Stimulated activated naive B cell treated with anti-CD40 and anti-IgM and Interleukin-4, amounts not matched to agents 10 μg/mL and 1 μg/mL and 100 μg/mL, for 72 hours (primary cell): ENCODE measurements at regions not wholly inside any gene's neighbourhood (a gene's known extent, or its start where the extent isn't known, plus 50 kb on each side); places are given as distances from the start of the nearest gene placed in this dataset.
"Not testable (repeated sequence)": the region's sequence is repeated elsewhere in the genome, so short reads cannot be mapped to it uniquely, and the experiment has no call there.

Experiments
- ATAC-seq, 2 donors: fragments of 150-1000 bp; cut with Tn5 transposase; replicated peaks; 2 replicates each; pipeline ENCODE4 v1.10.0; 2021; ENCODE audit warnings: moderate library complexity in 1 of 2
- DNase-seq: peaks from one replicate; pipeline ENCODE4 v3.0.0; 2021
- H3K27ac Mint-ChIP-seq: one replicate; pipeline ENCODE4 v1.8.0; 2022; ENCODE audit warnings: mild to moderate bottlenecking, mixed read lengths
- H3K27me3 Mint-ChIP-seq, 2 donors: one replicate each; pipeline ENCODE4 v1.8.0; 2022; ENCODE audit warnings: mixed read lengths in 2 of 2
- H3K36me3 Mint-ChIP-seq, 2 donors: one replicate each; pipeline ENCODE4 v1.8.0; 2022; ENCODE audit warnings: mixed read lengths in 2 of 2, mild to moderate bottlenecking in 1 of 2
- H3K4me1 Mint-ChIP-seq, 2 donors: one replicate each; pipeline ENCODE4 v1.8.0; 2022; ENCODE audit warnings: mixed read lengths in 2 of 2, mild to moderate bottlenecking in 1 of 2
- H3K4me3 Mint-ChIP-seq, 2 donors: one replicate each; pipeline ENCODE4 v1.8.0; 2022; ENCODE audit warnings: mild to moderate bottlenecking in 2 of 2, mixed read lengths in 2 of 2, moderate library complexity in 1 of 2
- H3K9me3 Mint-ChIP-seq, 2 donors: one replicate each; pipeline ENCODE4 v1.8.0; 2022; ENCODE audit warnings: mixed read lengths in 2 of 2, mild to moderate bottlenecking in 1 of 2

DNA sequence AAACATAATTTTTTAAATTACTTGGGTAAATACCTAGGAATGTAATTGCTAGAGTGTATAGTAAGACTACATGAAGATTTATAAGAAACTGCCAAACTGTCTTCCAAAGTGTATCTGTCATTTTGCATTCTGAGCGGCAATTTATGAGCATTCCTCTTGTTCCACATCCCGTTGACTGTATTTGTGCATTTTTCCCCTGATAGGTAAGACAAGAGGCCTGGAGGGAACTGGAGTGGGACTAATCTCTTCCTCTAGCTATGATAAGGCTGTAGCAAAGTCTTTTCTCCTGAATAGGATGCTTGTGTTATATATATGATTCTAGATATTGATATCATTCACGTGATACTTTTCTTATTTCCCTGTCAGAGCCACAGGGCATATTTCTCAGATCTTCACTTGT, 1557.5 kb downstream of the GRIK2 start:
- no peak for DNase-seq
- peaks cover 0 to 2% of the 10 kb centered on the region in 2 donors for H3K9me3 Mint-ChIP-seq
- H3K36me3 Mint-ChIP-seq = no peaks in the 10 kb centered on the region
- no peak overlapping the region for H3K4me3 Mint-ChIP-seq
- no peak overlapping the region for H3K27ac Mint-ChIP-seq
- H3K27me3 Mint-ChIP-seq = no peaks in the 10 kb centered on the region
- ATAC-seq = no peak
- no peaks in the 10 kb centered on the region for H3K4me1 Mint-ChIP-seq

DNA sequence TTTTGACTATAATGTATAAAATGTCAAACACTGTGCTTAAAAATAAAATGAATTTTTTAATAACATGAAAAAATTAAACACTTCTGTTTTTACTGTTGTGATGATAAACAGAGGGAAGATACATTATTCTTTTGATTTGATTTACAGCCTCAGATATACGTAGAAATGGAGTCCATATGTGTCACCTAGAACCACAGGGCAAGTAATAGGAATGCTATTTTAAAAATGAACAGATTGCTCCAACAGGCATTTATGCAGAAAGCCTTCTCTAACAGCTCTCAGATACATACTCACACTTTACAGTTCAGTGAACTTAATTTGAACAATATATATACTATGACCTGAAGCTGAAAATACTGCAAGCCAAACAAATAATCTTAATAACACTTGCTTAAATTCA, 1551.0 kb downstream of the GRIK2 start:
- H3K4me3 Mint-ChIP-seq = no peak overlapping the region
- ATAC-seq = no peak
- no peak overlapping the region for H3K27ac Mint-ChIP-seq
- H3K4me1 Mint-ChIP-seq = no peaks in the 10 kb centered on the region
- peaks cover 0 to 2% of the 10 kb centered on the region in 2 donors for H3K9me3 Mint-ChIP-seq
- DNase-seq = no peak
- H3K36me3 Mint-ChIP-seq = no peaks in the 10 kb centered on the region
- H3K27me3 Mint-ChIP-seq = no peaks in the 10 kb centered on the region

DNA sequence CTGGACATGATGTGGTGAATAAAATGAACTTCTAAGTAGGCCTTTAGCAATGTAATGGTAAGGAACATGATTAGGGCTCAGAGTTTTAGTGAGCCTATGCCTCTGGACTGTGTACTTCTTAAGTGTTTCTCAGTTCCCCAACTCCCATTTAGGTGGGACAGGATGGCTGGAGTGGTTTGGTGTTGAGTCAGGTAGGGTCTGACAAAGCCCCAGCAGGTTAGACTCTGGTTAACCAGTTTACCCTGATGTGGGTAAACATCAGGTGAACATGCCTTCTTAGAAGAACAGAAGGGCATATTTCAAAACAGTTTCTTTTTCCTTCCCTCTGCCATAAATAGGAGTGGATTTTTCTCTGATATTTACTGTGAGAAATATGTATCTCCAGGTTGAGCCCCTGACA, 1548.7 kb downstream of the GRIK2 start:
- H3K4me1 Mint-ChIP-seq = no peaks in the 10 kb centered on the region
- no peaks in the 10 kb centered on the region for H3K9me3 Mint-ChIP-seq
- ATAC-seq = no peak
- H3K4me3 Mint-ChIP-seq = no peak overlapping the region
- DNase-seq = no peak
- H3K36me3 Mint-ChIP-seq = no peaks in the 10 kb centered on the region
- no peak overlapping the region for H3K27ac Mint-ChIP-seq
- H3K27me3 Mint-ChIP-seq = no peaks in the 10 kb centered on the region

DNA sequence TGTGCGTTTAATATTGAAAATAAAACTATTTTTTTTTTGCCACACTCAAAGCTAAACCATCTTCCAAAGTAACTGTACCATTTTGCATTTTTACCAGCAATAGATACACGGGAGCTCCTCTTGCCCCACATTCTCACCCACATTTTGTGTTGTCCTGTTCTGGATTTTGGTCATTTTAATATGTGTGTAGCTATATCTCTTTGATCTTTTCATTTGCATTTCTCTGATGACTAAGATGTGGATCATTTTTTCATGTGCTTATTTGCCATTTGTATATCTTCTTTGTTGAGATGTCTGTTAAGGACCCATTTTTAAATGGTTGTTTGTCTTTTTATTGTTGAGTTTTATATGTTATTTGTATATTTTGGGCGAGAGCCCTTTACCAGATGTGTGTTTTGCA, 1543.5 kb downstream of the GRIK2 start:
- Mint-ChIP-seq H3K36me3 (no peaks in the 10 kb centered on the region), H3K4me1 (no peaks in the 10 kb centered on the region), H3K4me3 (no peak overlapping the region), H3K9me3 (no peaks in the 10 kb centered on the region), H3K27me3 (no peaks in the 10 kb centered on the region), H3K27ac (no peak overlapping the region)
- DNase-seq = no peak
- ATAC-seq = no peak

DNA sequence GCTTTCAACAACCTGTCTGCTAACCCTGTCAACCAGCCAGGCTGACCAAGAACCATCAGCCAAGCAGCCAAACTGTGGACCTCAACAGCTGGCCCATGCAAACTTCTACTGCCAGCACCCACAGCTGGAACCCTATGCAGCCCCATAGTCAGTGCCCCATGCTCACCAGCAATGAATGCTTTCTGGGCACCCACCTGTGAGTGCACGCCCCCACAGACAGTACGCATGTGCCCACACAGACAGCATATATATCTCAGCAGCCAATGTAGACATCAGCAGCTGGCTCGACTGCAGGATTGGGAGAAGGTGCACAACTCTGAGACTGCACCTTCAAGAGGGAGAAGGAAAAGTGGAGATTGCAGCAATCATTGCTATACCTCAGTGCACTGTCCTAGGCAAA, 1534.6 kb downstream of the GRIK2 start:
- H3K4me1 Mint-ChIP-seq = no peaks in the 10 kb centered on the region
- ATAC-seq (peak in 1 of 2 donors; percentile 25), DNase-seq (no peak)
- no peak overlapping the region for H3K27ac Mint-ChIP-seq
- H3K27me3 Mint-ChIP-seq = no peaks in the 10 kb centered on the region
- H3K4me3 Mint-ChIP-seq = no peak overlapping the region
- no peaks in the 10 kb centered on the region for H3K36me3 Mint-ChIP-seq
- peaks cover 0 to 2% of the 10 kb centered on the region in 2 donors for H3K9me3 Mint-ChIP-seq

DNA sequence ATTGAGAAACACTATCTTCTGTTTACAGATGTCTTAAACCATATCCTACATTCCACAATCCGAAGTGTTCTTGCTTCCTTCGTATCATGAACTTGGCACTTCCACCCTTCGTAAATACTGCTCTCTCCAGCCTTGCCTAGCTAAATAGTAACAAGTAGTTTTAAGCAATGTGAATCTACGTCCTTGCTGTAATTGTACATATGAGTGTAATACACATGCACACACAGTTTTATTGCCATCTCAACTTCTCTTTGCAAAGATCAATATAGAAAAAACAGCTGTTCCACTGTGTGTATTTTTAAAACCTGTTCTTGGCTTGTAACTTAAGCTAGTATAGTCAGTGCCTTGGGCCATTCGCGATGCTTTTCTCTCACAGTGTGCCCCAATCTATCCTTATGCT, 1524.7 kb downstream of the GRIK2 start:
- no peaks in the 10 kb centered on the region for H3K36me3 Mint-ChIP-seq
- H3K4me1 Mint-ChIP-seq = peaks cover 0 to 1% of the 10 kb centered on the region in 2 donors
- H3K27me3 Mint-ChIP-seq = no peaks in the 10 kb centered on the region
- peaks cover 7 to 12% of the 10 kb centered on the region in 2 donors for H3K9me3 Mint-ChIP-seq
- no peak for DNase-seq
- no peak overlapping the region for H3K27ac Mint-ChIP-seq
- ATAC-seq = no peak
- H3K4me3 Mint-ChIP-seq = no peak overlapping the region

DNA sequence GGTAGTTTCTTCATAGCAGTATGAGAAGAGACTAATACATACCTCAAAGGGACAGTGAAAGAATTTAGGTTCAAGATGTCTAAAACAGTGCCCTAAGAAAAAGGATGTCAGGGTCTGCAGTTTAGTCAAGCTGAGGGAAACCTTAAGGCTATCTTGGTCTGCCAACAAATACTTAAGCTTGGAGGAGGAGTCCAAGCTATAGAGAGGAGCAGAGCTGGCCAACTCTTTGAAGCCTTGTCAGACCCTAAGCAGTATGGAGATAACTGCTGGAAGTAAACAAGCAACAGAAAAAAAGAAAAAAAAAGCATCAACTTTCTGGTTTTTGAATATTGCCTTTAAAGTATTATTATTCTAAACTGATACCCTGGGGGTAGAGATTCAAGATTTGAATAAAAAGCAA, 1518.1 kb downstream of the GRIK2 start:
- peaks cover 0 to 1% of the 10 kb centered on the region in 2 donors for H3K4me1 Mint-ChIP-seq
- H3K27me3 Mint-ChIP-seq = no peaks in the 10 kb centered on the region
- H3K36me3 Mint-ChIP-seq = no peaks in the 10 kb centered on the region
- no peak for ATAC-seq
- H3K4me3 Mint-ChIP-seq = no peak overlapping the region
- H3K27ac Mint-ChIP-seq = no peak overlapping the region
- no peak for DNase-seq
- H3K9me3 Mint-ChIP-seq = peaks cover 3 to 6% of the 10 kb centered on the region in 2 donors

DNA sequence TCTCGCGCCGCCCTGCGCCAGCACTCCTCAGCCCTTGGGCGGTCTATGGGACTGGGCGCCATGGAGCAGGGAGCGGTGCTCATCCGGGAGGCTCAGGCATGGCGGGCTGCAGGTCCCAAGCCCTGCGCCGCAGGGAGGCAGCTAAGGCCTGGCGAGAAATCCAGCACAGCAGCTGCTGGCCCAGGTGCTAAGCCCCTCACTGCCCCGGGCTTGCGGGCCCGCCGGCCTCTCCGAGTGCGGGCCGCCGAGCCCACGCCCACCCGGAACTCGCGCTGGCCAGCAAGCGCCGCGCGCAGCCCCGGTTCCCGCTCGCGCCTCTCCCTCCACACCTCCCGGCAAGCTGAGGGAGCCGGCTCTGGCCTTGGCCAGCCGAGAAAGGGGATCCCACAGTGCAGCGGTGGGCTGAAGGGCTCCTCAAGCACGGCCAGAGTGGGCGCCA, 1517.2 kb downstream of the GRIK2 start:
- DNase-seq, H3K27me3 Mint-ChIP-seq, H3K36me3 Mint-ChIP-seq, H3K4me3 Mint-ChIP-seq, H3K4me1 Mint-ChIP-seq, ATAC-seq, H3K9me3 Mint-ChIP-seq, H3K27ac Mint-ChIP-seq: not testable (repeated sequence)

DNA sequence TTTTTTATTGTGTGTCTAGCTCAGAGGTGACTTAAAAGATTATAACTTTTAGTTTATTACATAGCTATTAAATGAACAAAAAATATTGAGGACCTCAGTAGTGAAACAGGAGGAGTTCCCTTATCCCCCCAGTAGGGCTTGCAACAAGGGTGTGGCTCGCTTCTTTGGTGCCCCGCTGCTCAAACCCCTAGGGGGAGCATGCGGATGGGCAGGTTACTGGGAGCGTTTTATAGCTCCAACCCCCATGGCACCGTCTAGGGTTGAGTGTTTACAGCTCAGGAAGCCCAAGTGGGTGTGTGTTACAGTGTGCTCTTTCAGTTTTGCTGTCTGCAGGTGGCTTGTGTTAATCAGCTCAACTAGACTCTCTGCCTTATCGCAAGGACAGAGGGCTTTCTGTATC, 1513.7 kb downstream of the GRIK2 start:
- no peaks in the 10 kb centered on the region for H3K36me3 Mint-ChIP-seq
- H3K9me3 Mint-ChIP-seq = peaks cover 5 to 11% of the 10 kb centered on the region in 2 donors
- H3K27ac Mint-ChIP-seq = no peak overlapping the region
- H3K27me3 Mint-ChIP-seq = no peaks in the 10 kb centered on the region
- DNase-seq = no peak
- ATAC-seq = no peak
- no peak overlapping the region for H3K4me3 Mint-ChIP-seq
- H3K4me1 Mint-ChIP-seq = no peaks in the 10 kb centered on the region

DNA sequence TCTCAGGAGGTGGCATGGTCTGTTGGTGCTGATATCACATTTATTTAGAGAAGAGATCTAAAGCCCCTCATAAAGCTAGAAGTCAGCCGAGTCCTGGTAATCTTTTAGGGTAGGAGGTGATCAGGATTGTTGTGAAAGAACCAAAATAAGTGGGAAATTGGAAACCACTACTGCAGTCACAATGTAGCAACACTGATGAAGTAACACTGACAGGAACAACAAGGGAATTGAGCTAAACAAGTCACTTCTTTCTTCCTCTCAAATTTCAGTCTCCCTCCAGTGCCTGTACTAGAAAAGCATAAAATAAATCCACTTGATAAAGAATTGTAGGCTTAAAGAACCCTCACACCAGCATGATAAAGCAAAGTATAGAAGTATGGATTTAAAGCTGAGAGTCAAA, 1509.0 kb downstream of the GRIK2 start:
- Mint-ChIP-seq H3K27ac (no peak overlapping the region), H3K9me3 (peaks cover 9 to 14% of the 10 kb centered on the region in 2 donors)
- DNase-seq = no peak

DNA sequence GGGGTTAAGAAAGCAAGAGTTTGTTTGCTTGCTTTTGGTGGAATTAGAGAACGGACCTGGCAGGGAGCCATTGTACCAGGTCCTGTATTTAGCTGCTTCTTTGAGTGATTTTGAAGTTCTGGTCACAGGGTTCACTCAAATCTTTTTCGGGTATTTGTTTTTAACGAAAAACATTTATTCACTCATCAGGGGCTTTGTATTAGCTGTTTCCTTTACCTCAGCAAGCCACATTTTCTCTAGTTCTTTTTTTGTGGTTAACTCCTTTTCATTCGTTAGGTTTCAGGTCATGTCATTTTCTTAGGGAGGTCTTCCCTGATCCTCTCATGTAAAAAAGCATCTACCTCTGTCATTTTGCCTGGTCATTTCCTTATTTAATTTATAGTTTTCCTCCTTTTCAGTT, 1502.2 kb downstream of the GRIK2 start:
- H3K27ac Mint-ChIP-seq = no peak overlapping the region
- no peaks in the 10 kb centered on the region for H3K36me3 Mint-ChIP-seq
- H3K4me3 Mint-ChIP-seq = no peak overlapping the region
- H3K9me3 Mint-ChIP-seq = peaks cover 6 to 9% of the 10 kb centered on the region in 2 donors
- DNase-seq (no peak), ATAC-seq (no peak)
- H3K27me3 Mint-ChIP-seq = no peaks in the 10 kb centered on the region
- H3K4me1 Mint-ChIP-seq = no peaks in the 10 kb centered on the region

More for the DNA sequence above, 1509.0 kb downstream of the GRIK2 start:
- ATAC-seq = no peak
- Mint-ChIP-seq H3K36me3 (no peaks in the 10 kb centered on the region), H3K4me3 (no peak overlapping the region), H3K4me1 (no peaks in the 10 kb centered on the region), H3K27me3 (no peaks in the 10 kb centered on the region)

DNA sequence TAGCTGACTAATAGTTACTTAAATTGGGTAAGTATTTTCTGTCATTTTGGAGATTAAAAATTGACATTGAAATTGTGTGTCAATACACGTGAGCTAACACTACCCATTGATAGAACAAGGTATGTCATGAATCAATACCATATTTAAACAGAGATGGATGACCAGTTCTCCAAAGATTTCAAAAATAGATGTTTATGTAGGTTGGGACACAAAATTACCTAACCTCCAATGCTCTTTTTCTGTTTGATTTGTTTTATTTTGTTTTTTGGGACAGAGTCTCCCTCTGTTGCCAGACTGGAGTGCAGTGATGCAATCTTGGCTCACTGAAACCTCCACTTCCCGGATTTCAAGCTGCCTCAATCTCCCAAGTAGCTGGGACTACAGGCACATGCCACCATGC, 1491.7 kb downstream of the GRIK2 start:
- Mint-ChIP-seq H3K27ac (no peak overlapping the region), H3K27me3 (no peaks in the 10 kb centered on the region)
- no peak for ATAC-seq

DNA sequence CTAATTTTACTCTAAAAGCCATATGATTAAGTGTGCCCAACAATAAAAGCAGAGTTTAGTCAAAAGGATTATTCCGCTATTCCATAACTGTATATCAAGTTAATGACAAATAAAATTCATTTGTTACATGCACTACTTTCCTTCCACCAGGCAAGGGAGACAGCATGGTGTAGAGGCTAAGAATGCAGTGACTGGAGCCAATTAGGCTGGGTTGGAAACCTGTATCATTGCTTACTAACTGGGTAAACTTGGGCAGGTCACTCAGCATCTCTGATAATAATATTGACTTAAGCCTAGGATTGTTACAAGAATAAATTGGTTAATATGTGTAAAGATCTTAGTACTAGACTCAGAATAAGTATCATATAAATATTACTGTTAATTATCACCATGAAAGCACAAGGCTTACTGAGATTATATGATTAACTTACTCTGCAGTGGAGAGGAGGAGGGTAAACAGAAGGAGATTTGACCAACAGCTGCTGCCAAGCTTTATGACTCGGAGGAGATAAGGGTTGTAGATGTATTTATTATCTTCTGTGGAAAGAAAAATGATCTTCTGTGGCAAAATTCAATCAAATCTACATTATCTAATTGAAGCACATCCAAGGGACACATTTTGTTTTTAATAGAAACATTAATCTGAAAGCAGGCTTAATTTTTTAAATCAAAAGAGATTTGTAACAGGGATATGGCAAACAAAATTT, 1459.9 kb downstream of the GRIK2 start:
- Mint-ChIP-seq H3K36me3 (no peaks in the 10 kb centered on the region), H3K27me3 (no peaks in the 10 kb centered on the region), H3K4me3 (no peak overlapping the region), H3K9me3 (no peaks in the 10 kb centered on the region), H3K27ac (no peak overlapping the region), H3K4me1 (peaks cover 4 to 10% of the 10 kb centered on the region in 2 donors)
- no peak for ATAC-seq
- DNase-seq = no peak

More for the DNA sequence above, 1491.7 kb downstream of the GRIK2 start:
- H3K4me3 Mint-ChIP-seq = no peak overlapping the region
- no peaks in the 10 kb centered on the region for H3K36me3 Mint-ChIP-seq
- peaks cover 2 to 4% of the 10 kb centered on the region in 2 donors for H3K9me3 Mint-ChIP-seq
- no peaks in the 10 kb centered on the region for H3K4me1 Mint-ChIP-seq
- DNase-seq = no peak

DNA sequence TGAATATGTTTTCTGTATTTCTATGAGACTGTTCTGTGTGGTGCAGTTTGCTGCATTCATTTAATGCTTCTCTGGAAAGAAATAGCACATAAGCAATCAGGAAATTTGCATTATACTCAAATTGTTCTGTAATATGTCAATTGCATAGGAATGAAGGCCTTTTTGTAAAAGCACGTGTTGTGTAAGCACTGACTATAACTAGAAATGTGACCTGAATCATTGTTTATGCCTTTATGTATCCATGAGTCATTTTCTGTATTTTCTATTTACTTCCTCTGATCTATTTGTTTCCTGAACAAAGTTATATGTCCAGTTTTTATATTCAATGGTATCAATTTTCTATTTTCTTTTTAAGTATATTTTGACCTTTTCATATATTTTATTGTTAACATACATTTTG, 1455.3 kb downstream of the GRIK2 start:
- DNase-seq = no peak
- Mint-ChIP-seq H3K36me3 (no peaks in the 10 kb centered on the region), H3K9me3 (peaks cover 0 to 1% of the 10 kb centered on the region in 2 donors), H3K4me3 (no peak overlapping the region), H3K27me3 (no peaks in the 10 kb centered on the region), H3K4me1 (peaks cover 4 to 10% of the 10 kb centered on the region in 2 donors), H3K27ac (no peak overlapping the region)
- ATAC-seq = no peak

DNA sequence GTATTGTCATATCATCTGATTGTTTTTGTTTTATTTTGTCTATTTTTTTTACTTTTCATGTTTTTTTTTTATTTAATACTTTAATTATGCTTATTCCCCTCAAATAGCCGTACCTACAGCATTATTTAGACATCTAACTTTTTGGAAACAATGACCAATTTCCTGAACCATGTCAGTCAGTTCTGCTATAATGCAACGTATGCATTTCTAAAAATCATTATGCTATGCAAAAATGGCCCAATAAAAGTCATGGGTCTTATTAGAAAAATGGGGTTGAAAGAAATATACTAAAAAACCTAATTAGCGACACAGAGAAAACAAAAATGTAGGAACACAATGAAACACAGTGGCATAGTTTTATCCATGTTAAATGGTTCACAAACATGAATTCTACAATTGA, 1454.7 kb downstream of the GRIK2 start:
- Mint-ChIP-seq H3K27ac (no peak overlapping the region), H3K4me3 (no peak overlapping the region), H3K36me3 (no peaks in the 10 kb centered on the region), H3K27me3 (no peaks in the 10 kb centered on the region), H3K9me3 (peaks cover 0 to 1% of the 10 kb centered on the region in 2 donors), H3K4me1 (peaks cover 4 to 10% of the 10 kb centered on the region in 2 donors)
- no peak for DNase-seq
- no peak for ATAC-seq
